ENCODE measurements at regions not wholly inside any gene's neighbourhood (a gene's known extent, or its start where the extent isn't known, plus 50 kb on each side); places are given as distances from the start of the nearest gene placed in this dataset.
A peak's percentile ranks its signal among the peaks of the same experiment; 100 is the strongest.

GRCh38 chrX:12002876-12003275 is 135.4 kb upstream of the FRMPD4 start:
- no peak overlapping the region for H2BK5ac ChIP-seq (ENCODE audit: low read depth, low read length, poor library complexity, severe bottlenecking)
- H3K27me3 ChIP-seq (ENCODE audit: control insufficient read depth, insufficient read depth, low read length): no peaks in the 10 kb centered on the region
- no peak overlapping the region for H2BK20ac ChIP-seq (ENCODE audit: low read depth, low read length)
- no peak overlapping the region for H3K56ac ChIP-seq (ENCODE audit: extremely low read depth, insufficient read depth, low read length)
- no peak overlapping the region for H3K9ac ChIP-seq (ENCODE audit: low read depth, low read length)
- no peaks in the 10 kb centered on the region for H3K36me3 ChIP-seq (ENCODE audit: control insufficient read depth, insufficient read depth, low read length)
- no peaks in the 10 kb centered on the region for H4K20me1 ChIP-seq (ENCODE audit: insufficient read depth, low read length)
- H3K4me1 ChIP-seq (ENCODE audit: control insufficient read depth, insufficient read depth, low read length): no peaks in the 10 kb centered on the region
- H2AK9ac ChIP-seq (replicated peaks; ENCODE audit: low read depth, low read length, poor library complexity): no peak overlapping the region
- no peak overlapping the region for H4K8ac ChIP-seq (ENCODE audit: low read depth in 2 of 2, low read length in 2 of 2)
- no peak overlapping the region for H2AK5ac ChIP-seq (ENCODE audit: low read depth, low read length)
- ATAC-seq (ENCODE audit: low read depth): peak; percentile 37; the same call in 1 of the 2 replicates
- peak; percentile 10 for DNase-seq
- H3K4me3 ChIP-seq (ENCODE audit: insufficient read depth, low read depth, low read length): no peak overlapping the region
- H3K4ac ChIP-seq (ENCODE audit: low read depth, low read length): no peak overlapping the region
- POLR2A ChIA-PET (ENCODE audit: unreplicated experiment): no interaction called here
- H3K9me3 ChIP-seq (ENCODE audit: control insufficient read depth, insufficient read depth, low read length): 0 out of 2 replicates have a peak, but pooled peaks cover 2% of the 10 kb centered on the region
- H4K91ac ChIP-seq (ENCODE audit: insufficient read depth, low read depth, low read length): no peak overlapping the region
- no peak overlapping the region for H3K14ac ChIP-seq (replicated peaks; ENCODE audit: low read depth, low read length)
- no peak overlapping the region for H2BK120ac ChIP-seq (ENCODE audit: low read depth, low read length)
- intact Hi-C loops (cut with micrococcal nuclease): loop anchor here (5.0 kb wide), 1 partner anchor 1424 kb away; no protein-coding TSS in a partner anchor
- H2BK15ac ChIP-seq (ENCODE audit: low read depth, low read length): no peak overlapping the region
- TF ChIP-seq MAFK (IDR thresholded peaks at IDR 0.05; ENCODE audit: low read depth, low read length) (no peak), SMC3 (IDR thresholded peaks at IDR 0.05; ENCODE audit: low read depth, low read length) (no peak), POLR2A (IDR thresholded peaks at IDR 0.05; ENCODE audit: low read depth, low read length) (no peak), MXI1 (IDR thresholded peaks at IDR 0.05; ENCODE audit: borderline replicate concordance, low read depth, low read length) (no peak), CHD1 (IDR thresholded peaks at IDR 0.05; ENCODE audit: low read depth, low read length) (no peak), NFE2L2 (IDR thresholded peaks at IDR 0.05; ENCODE audit: low read depth, low read length) (no peak), RAD21 (IDR thresholded peaks at IDR 0.05; ENCODE audit: low read length) (no peak), BHLHE40 (IDR thresholded peaks at IDR 0.05; ENCODE audit: low read depth, low read length) (no peak), USF2 (IDR thresholded peaks at IDR 0.05; ENCODE audit: low read depth, low read length) (no peak), CEBPB (IDR thresholded peaks at IDR 0.05; ENCODE audit: low read depth, low read length) (no peak), MAZ (IDR thresholded peaks at IDR 0.05; ENCODE audit: borderline replicate concordance, low read depth, low read length) (no peak), RCOR1 (IDR thresholded peaks at IDR 0.05; ENCODE audit: insufficient replicate concordance, low read length) (no peak)
- TF ChIP-seq, protein P1, sequence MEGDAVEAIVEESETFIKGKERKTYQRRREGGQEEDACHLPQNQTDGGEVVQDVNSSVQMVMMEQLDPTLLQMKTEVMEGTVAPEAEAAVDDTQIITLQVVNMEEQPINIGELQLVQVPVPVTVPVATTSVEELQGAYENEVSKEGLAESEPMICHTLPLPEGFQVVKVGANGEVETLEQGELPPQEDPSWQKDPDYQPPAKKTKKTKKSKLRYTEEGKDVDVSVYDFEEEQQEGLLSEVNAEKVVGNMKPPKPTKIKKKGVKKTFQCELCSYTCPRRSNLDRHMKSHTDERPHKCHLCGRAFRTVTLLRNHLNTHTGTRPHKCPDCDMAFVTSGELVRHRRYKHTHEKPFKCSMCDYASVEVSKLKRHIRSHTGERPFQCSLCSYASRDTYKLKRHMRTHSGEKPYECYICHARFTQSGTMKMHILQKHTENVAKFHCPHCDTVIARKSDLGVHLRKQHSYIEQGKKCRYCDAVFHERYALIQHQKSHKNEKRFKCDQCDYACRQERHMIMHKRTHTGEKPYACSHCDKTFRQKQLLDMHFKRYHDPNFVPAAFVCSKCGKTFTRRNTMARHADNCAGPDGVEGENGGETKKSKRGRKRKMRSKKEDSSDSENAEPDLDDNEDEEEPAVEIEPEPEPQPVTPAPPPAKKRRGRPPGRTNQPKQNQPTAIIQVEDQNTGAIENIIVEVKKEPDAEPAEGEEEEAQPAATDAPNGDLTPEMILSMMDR (conservative IDR thresholded peaks at IDR 0.05; ENCODE audit: low read depth, low read length): no peak
- H3K79me1 ChIP-seq (ENCODE audit: low read depth in 1 of 2, low read length in 2 of 2): no peaks in the 10 kb centered on the region
- BruUV-seq (replicated peaks): no TSS peak
- no peak overlapping the region for H3K4me2 ChIP-seq (ENCODE audit: low read depth, low read length)
- in situ Hi-C loops (cut with MboI; ENCODE audit: low sequenced_read_pairs): no loop called here
- dilution Hi-C loops (cut with HindIII; ENCODE audit: low sequenced_read_pairs, unreplicated experiment): no loop called here
- no peak overlapping the region for H3K18ac ChIP-seq (ENCODE audit: low read depth, low read length)
- CTCF ChIA-PET: no interaction called here
- H4K5ac ChIP-seq (ENCODE audit: low read depth, low read length): no peak overlapping the region
- H3K27ac ChIP-seq (ENCODE audit: insufficient read depth, low read length): no peak overlapping the region
- no peak overlapping the region for H2AFZ ChIP-seq (replicated peaks; ENCODE audit: low read length, poor library complexity)
- H3K9me1 ChIP-seq (ENCODE audit: insufficient read depth, low read length): no peaks in the 10 kb centered on the region
- H3K23ac ChIP-seq (ENCODE audit: low read depth, low read length): no peak overlapping the region

Measured in IMR-90 (cell line).